SK-N-SH treated with all-trans-retinoic acid at 6 μM for 48 hours (cell line): ENCODE measurements at regions not wholly inside any gene's neighbourhood (a gene's known extent, or its start where the extent isn't known, plus 50 kb on each side); places are given as distances from the start of the nearest gene placed in this dataset.

Experiments used
- ATAC-seq: fragments of 200-7000 bp; cut with Tn5 transposase; 3 replicates; pipeline ENCODE4 v1.9.1; 2020; ENCODE audit warnings: mild to moderate bottlenecking, moderate library complexity
- BACH2 ChIP-seq: fragments of 250-450 bp; sonication (Bioruptor Pico); IDR thresholded peaks from 2 replicates; pipeline ENCODE4 v1.9.0; 2021; ENCODE audit warnings: mild to moderate bottlenecking, borderline replicate concordance
- CREB5 ChIP-seq: fragments of 250-450 bp; sonication (Bioruptor Pico); IDR thresholded peaks from 2 replicates; pipeline ENCODE4 v1.5.1; 2020; ENCODE audit warnings: low read depth, mild to moderate bottlenecking, moderate library complexity
- CSDC2 ChIP-seq: fragments of 250-450 bp; sonication (Bioruptor Pico); IDR thresholded peaks from 2 replicates; pipeline ENCODE4 v1.5.0; 2020; ENCODE audit warnings: mild to moderate bottlenecking, moderate library complexity
- ESRRG ChIP-seq: fragments of 250-450 bp; sonication (Bioruptor Pico); IDR thresholded peaks from 2 replicates; pipeline ENCODE4 v1.6.1; 2021; ENCODE audit warnings: mild to moderate bottlenecking
- GLIS3 ChIP-seq: fragments of 250-450 bp; sonication (Bioruptor Pico); IDR thresholded peaks from 2 replicates; pipeline ENCODE4 v1.5.0; 2020; ENCODE audit warnings: mild to moderate bottlenecking, moderate library complexity
- ISL1 ChIP-seq: fragments of 250-450 bp; sonication (Bioruptor Pico); IDR thresholded peaks from 2 replicates; pipeline ENCODE4 v2.1.2; 2022; ENCODE audit warnings: mild to moderate bottlenecking, moderate library complexity
- POU6F1 ChIP-seq: fragments of 250-450 bp; sonication (Bioruptor Pico); IDR thresholded peaks from 2 replicates; pipeline ENCODE4 v1.8.0; 2021; ENCODE audit warnings: low read depth, mild to moderate bottlenecking, moderate library complexity, borderline replicate concordance
- PPARA ChIP-seq: fragments of 250-450 bp; sonication (Bioruptor Pico); IDR thresholded peaks from 2 replicates; pipeline ENCODE4 v1.5.0; 2020; ENCODE audit warnings: mild to moderate bottlenecking, borderline replicate concordance
- SNAI2 ChIP-seq: fragments of 250-450 bp; sonication (Bioruptor Pico); IDR thresholded peaks from 2 replicates; pipeline ENCODE4 v1.5.0; 2020; ENCODE audit warnings: mild to moderate bottlenecking, moderate library complexity
- TCF4 ChIP-seq: fragments of 250-450 bp; sonication (Bioruptor Pico); IDR thresholded peaks from 2 replicates; pipeline ENCODE4 v1.8.0; 2021; ENCODE audit warnings: mild to moderate bottlenecking, moderate library complexity, borderline replicate concordance
- TOX ChIP-seq: fragments of 250-450 bp; sonication (Bioruptor Pico); IDR thresholded peaks from 2 replicates; pipeline ENCODE4 v1.8.0; 2021; ENCODE audit warnings: mild to moderate bottlenecking, moderate library complexity, borderline replicate concordance
- TSHZ2 ChIP-seq: fragments of 250-450 bp; sonication (Bioruptor Pico); IDR thresholded peaks from 2 replicates; pipeline ENCODE4 v1.5.0; 2020; ENCODE audit warnings: mild to moderate bottlenecking, moderate library complexity
- ZC3H10 ChIP-seq: fragments of 250-450 bp; sonication (Bioruptor Pico); IDR thresholded peaks from 2 replicates; pipeline ENCODE4 v1.5.1; 2021; ENCODE audit warnings: mild to moderate bottlenecking, moderate library complexity
- ZFP3 ChIP-seq: fragments of 250-450 bp; sonication (Bioruptor Pico); IDR thresholded peaks from 2 replicates; pipeline ENCODE4 v1.5.0; 2020; ENCODE audit warnings: mild to moderate bottlenecking, moderate library complexity
- ZFP30 ChIP-seq: fragments of 450-650 bp; formaldehyde crosslinking; IDR thresholded peaks from 2 replicates; pipeline ENCODE4 v1.5.0; 2022; ENCODE audit warnings: mild to moderate bottlenecking, moderate library complexity
- ZNF565 ChIP-seq: fragments of 450-650 bp; formaldehyde crosslinking; conservative IDR thresholded peaks from 2 replicates; pipeline ENCODE4 v1.5.0; 2020; ENCODE audit warnings: low read depth, mild to moderate bottlenecking, moderate library complexity
- ZNF70 ChIP-seq: fragments of 450-650 bp; formaldehyde crosslinking; IDR thresholded peaks from 2 replicates; pipeline ENCODE4 v1.5.0; 2020; ENCODE audit warnings: mild to moderate bottlenecking, moderate library complexity
- ZNF8 ChIP-seq: fragments of 450-650 bp; formaldehyde crosslinking; IDR thresholded peaks from 2 replicates; pipeline ENCODE4 v1.5.0; 2020; ENCODE audit warnings: mild to moderate bottlenecking, moderate library complexity

GRCh38 chrX:39211501-39211900 lies 410.2 kb downstream of the MID1IP1 start:
- no peak for ATAC-seq
- no peak for TF ChIP-seq ISL1 (CRISPR knock-in tag)
- TF ChIP-seq TOX (CRISPR knock-in tag) = no peak
- TF ChIP-seq ZNF8 (CRISPR knock-in tag) = no peak
- TF ChIP-seq BACH2 = no peak
- no peak for TF ChIP-seq GLIS3 (CRISPR knock-in tag)
- TF ChIP-seq PPARA (CRISPR knock-in tag) = no peak
- no peak for TF ChIP-seq ZC3H10 (CRISPR knock-in tag)
- no peak for TF ChIP-seq ESRRG (CRISPR knock-in tag)
- TF ChIP-seq TSHZ2 (CRISPR knock-in tag) = no peak
- no peak for TF ChIP-seq SNAI2

GRCh38 chrX:39212456-39212855 lies 411.2 kb downstream of the MID1IP1 start:
- no peak for ATAC-seq

More at GRCh38 chrX:39212456-39212855, 411.2 kb downstream of the MID1IP1 start:
- TF ChIP-seq ZFP3 (CRISPR knock-in tag) (no peak), ZC3H10 (CRISPR knock-in tag) (no peak), CSDC2 (CRISPR knock-in tag) (no peak), ESRRG (CRISPR knock-in tag) (no peak), PPARA (CRISPR knock-in tag) (no peak), TSHZ2 (CRISPR knock-in tag) (no peak), ZNF70 (CRISPR knock-in tag) (no peak), CREB5 (CRISPR knock-in tag) (no peak), BACH2 (no peak), ZFP30 (CRISPR knock-in tag) (no peak), ZNF565 (no peak), POU6F1 (CRISPR knock-in tag) (no peak), TCF4 (CRISPR knock-in tag) (no peak)
